HL-60 (cell line): ENCODE measurements at regions not wholly inside any gene's neighbourhood (a gene's known extent, or its start where the extent isn't known, plus 50 kb on each side); places are given as distances from the start of the nearest gene placed in this dataset.

Source experiments
- DNase-seq, 2 experiments: peaks; one replicate each; pipeline ENCODE4 v3.0.0-alpha.2; 2010 to 2020; ENCODE audit warnings: low read depth in 1 of 2, low spot score in 1 of 2
- H3K27ac ChIP-seq: fragments of 250-450 bp; sonication (Bioruptor Pico); replicated peaks from 2 replicates; pipeline ENCODE4 v1.5.1; 2020; ENCODE audit warnings: mild to moderate bottlenecking, moderate library complexity
- H3K27me3 ChIP-seq: fragments of 250-450 bp; sonication (Bioruptor Pico); 2 replicates; pipeline ENCODE4 v1.5.1; 2021; ENCODE audit warnings: mild to moderate bottlenecking, moderate library complexity; ENCODE audit not compliant: insufficient read depth, poor library complexity, severe bottlenecking
- H3K4me3 ChIP-seq: replicated peaks from 2 replicates; pipeline ENCODE4 v1.5.1; 2011; ENCODE audit warnings: mild to moderate bottlenecking, control low read depth, low read length; ENCODE audit not compliant: insufficient read depth
- GABPA ChIP-seq: IDR thresholded peaks from 2 replicates; pipeline ENCODE4 v1.6.1; 2012; ENCODE audit warnings: low read depth
- POLR2AphosphoS5 ChIP-seq: IDR thresholded peaks from 2 replicates; pipeline ENCODE4 v1.6.1; 2012; ENCODE audit warnings: low read depth
- SPI1 ChIP-seq: IDR thresholded peaks from 2 replicates; pipeline ENCODE4 v1.6.1; 2012; ENCODE audit warnings: low read depth, mild to moderate bottlenecking, borderline replicate concordance
- TF ChIP-seq, protein P1 (sequence below): IDR thresholded peaks from 2 replicates; pipeline ENCODE4 v1.6.1; 2012; ENCODE audit warnings: low read depth; ENCODE audit not compliant: insufficient replicate concordance
- TF ChIP-seq, protein P2 (sequence below): IDR thresholded peaks from one replicate; pipeline ENCODE4 v1.5.1; 2011; ENCODE audit warnings: low read length, control low read depth, inconsistent platforms; ENCODE audit not compliant: insufficient read depth

DNA sequence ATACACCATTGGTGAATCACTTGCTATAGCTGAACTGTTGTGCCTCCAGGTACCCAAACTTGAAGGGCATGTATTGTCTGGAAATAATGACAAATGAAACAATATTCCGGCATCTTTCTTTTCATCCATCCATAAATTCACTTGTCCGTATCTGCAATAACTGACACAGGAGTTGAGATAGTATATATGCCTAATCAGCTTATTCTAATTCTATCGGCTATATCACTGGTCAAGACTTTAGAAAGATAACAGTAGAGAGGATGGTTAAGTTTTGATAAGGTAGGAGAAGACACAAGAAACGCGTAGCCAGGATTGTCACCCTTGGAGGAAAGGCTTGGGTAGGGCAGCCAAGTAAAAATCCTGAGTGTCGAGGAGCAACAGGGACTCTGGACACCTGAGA lies 1634.6 kb upstream of the CELF4 start:
- Histone ChIP-seq H3K27me3 (no peaks in the 10 kb centered on the region), H3K4me3 (no peak overlapping the region), H3K27ac (no peak overlapping the region)
- TF ChIP-seq GABPA (no peak), SPI1 (no peak), POLR2AphosphoS5 (no peak)
- TF ChIP-seq, protein P1, sequence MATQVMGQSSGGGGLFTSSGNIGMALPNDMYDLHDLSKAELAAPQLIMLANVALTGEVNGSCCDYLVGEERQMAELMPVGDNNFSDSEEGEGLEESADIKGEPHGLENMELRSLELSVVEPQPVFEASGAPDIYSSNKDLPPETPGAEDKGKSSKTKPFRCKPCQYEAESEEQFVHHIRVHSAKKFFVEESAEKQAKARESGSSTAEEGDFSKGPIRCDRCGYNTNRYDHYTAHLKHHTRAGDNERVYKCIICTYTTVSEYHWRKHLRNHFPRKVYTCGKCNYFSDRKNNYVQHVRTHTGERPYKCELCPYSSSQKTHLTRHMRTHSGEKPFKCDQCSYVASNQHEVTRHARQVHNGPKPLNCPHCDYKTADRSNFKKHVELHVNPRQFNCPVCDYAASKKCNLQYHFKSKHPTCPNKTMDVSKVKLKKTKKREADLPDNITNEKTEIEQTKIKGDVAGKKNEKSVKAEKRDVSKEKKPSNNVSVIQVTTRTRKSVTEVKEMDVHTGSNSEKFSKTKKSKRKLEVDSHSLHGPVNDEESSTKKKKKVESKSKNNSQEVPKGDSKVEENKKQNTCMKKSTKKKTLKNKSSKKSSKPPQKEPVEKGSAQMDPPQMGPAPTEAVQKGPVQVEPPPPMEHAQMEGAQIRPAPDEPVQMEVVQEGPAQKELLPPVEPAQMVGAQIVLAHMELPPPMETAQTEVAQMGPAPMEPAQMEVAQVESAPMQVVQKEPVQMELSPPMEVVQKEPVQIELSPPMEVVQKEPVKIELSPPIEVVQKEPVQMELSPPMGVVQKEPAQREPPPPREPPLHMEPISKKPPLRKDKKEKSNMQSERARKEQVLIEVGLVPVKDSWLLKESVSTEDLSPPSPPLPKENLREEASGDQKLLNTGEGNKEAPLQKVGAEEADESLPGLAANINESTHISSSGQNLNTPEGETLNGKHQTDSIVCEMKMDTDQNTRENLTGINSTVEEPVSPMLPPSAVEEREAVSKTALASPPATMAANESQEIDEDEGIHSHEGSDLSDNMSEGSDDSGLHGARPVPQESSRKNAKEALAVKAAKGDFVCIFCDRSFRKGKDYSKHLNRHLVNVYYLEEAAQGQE = no peak
- TF ChIP-seq, protein P2, sequence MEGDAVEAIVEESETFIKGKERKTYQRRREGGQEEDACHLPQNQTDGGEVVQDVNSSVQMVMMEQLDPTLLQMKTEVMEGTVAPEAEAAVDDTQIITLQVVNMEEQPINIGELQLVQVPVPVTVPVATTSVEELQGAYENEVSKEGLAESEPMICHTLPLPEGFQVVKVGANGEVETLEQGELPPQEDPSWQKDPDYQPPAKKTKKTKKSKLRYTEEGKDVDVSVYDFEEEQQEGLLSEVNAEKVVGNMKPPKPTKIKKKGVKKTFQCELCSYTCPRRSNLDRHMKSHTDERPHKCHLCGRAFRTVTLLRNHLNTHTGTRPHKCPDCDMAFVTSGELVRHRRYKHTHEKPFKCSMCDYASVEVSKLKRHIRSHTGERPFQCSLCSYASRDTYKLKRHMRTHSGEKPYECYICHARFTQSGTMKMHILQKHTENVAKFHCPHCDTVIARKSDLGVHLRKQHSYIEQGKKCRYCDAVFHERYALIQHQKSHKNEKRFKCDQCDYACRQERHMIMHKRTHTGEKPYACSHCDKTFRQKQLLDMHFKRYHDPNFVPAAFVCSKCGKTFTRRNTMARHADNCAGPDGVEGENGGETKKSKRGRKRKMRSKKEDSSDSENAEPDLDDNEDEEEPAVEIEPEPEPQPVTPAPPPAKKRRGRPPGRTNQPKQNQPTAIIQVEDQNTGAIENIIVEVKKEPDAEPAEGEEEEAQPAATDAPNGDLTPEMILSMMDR = no peak
- DNase-seq = no peak

DNA sequence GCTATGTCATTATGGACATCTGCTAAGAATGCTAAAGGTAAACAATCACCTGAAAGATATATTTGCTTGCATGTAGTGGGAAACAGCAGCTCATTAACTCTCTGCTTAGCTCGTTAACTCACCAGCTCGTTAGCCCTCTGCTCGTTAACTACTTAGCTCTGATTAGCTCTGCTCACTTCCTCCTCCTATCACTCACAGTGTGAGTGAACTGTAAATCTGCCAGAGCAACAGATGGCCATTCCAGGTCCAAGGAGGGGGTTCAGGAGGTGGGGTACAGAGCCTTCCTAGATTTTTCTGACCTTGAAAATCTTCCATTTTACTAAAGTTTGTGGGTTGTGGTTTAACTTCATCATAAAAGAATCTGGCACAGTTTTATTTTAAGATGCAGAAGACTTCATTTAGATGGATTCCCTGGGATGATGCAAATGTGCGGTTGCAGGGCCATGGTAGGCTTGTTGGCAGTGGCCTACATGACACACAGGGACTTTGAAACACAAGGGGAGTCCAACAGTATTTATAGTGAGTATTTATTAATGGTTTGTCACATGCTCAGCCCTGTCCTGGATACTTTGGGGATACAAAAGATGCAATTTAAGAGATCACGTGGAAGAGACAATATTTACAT lies 1633.7 kb upstream of the CELF4 start:
- TF ChIP-seq SPI1 (no peak), POLR2AphosphoS5 (no peak), GABPA (no peak)
- TF ChIP-seq, protein P2 = no peak
- TF ChIP-seq, protein P1 = no peak
- no peak for DNase-seq
- Histone ChIP-seq H3K27ac (no peak overlapping the region), H3K27me3 (no peaks in the 10 kb centered on the region), H3K4me3 (no peak overlapping the region)

DNA sequence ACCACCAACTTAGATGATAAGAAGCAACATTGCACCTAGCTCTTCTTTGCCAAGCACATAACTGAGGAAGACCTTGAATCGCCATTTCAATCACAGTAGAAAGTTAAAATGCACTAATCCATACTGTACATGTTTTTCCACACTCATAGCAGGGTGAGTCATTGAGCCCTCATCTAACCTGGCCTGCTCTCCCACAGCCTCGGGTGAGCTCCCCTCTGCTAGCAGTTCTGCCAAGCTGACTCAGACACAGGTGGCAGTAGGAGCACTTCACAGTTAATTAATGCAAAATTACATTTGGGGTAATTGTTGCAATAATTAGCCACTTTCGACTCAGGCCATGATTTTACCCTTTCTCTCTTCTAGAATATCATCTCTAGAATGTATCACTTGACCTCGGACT lies 1632.8 kb upstream of the CELF4 start:
- H3K27ac ChIP-seq = no peak overlapping the region
- TF ChIP-seq GABPA (no peak), POLR2AphosphoS5 (no peak), SPI1 (no peak)
- TF ChIP-seq, protein P2 = no peak
- TF ChIP-seq, protein P1 = no peak
- no peak for DNase-seq
- no peaks in the 10 kb centered on the region for H3K27me3 ChIP-seq
- H3K4me3 ChIP-seq = no peak overlapping the region
